CD4-positive, alpha-beta T cell treated with Interleukin-17A for 1 hour (primary cell): ENCODE measurements at regions not wholly inside any gene's neighbourhood (a gene's known extent, or its start where the extent isn't known, plus 50 kb on each side); places are given as distances from the start of the nearest gene placed in this dataset.

ENCODE experiments used
- DNase-seq: peaks from one replicate; pipeline ENCODE4 v3.0.0-alpha.2; 2020

GRCh38 chr11:16685914-16686313 lies 52.5 kb upstream of the C11orf58 start:
- DNase-seq = no peak

- no peak for DNase-seq
Observed at GRCh38 chr11:16678466-16679116, 59.9 kb upstream of the C11orf58 start.

GRCh38 chr11:16669799-16670415 lies 68.5 kb upstream of the C11orf58 start:
- DNase-seq = no peak

GRCh38 chr11:16632295-16633200 lies 105.9 kb upstream of the C11orf58 start:
- DNase-seq = no peak

GRCh38 chr11:16630651-16631050 lies 107.8 kb upstream of the C11orf58 start:
- no peak for DNase-seq

GRCh38 chr11:16618431-16618830 lies 120.0 kb upstream of the C11orf58 start:
- no peak for DNase-seq

- DNase-seq = no peak
Observed at GRCh38 chr11:16615480-16615879, 123.0 kb upstream of the C11orf58 start.

GRCh38 chr11:16613512-16614381 lies 124.7 kb upstream of the C11orf58 start:
- peak; percentile 56 for DNase-seq

GRCh38 chr11:16613262-16613511 lies 125.3 kb upstream of the C11orf58 start:
- DNase-seq = no peak

- DNase-seq = no peak
Observed at GRCh38 chr11:16612566-16613261, 125.7 kb upstream of the C11orf58 start.

- DNase-seq = no peak
Observed at GRCh38 chr11:16611926-16612565, 126.4 kb upstream of the C11orf58 start.

- DNase-seq = no peak
Observed at GRCh38 chr11:16611401-16611921, 127.0 kb upstream of the C11orf58 start.

GRCh38 chr11:16610738-16611388 lies 127.6 kb upstream of the C11orf58 start:
- no peak for DNase-seq

- DNase-seq = no peak
Observed at GRCh38 chr11:16610213-16610737, 128.2 kb upstream of the C11orf58 start.

- no peak for DNase-seq
Observed at GRCh38 chr11:16609769-16610168, 128.7 kb upstream of the C11orf58 start.

GRCh38 chr11:16607675-16608644 lies 130.5 kb upstream of the C11orf58 start:
- DNase-seq = no peak

- no peak for DNase-seq
Observed at GRCh38 chr11:16606784-16607674, 131.4 kb upstream of the C11orf58 start.
